Stomach (tissue), 8 donors: ENCODE measurements at regions not wholly inside any gene's neighbourhood (a gene's known extent, or its start where the extent isn't known, plus 50 kb on each side); places are given as distances from the start of the nearest gene placed in this dataset.

Experiments
- DNase-seq, 2 donors: peaks; one replicate each; pipeline versions ENCODE4 v3.0.0 to v3.0.0-alpha.2; 2013 to 2019
- H3K27ac ChIP-seq, 5 donors: fragments of 200-600 bp in 4 of 5; sonication (generic) in 4 of 5; one replicate each; pipeline ENCODE4 v1.5.1; 2013 to 2019; ENCODE audit warnings: mild to moderate bottlenecking in 1 of 5, moderate library complexity in 1 of 5
- H3K27me3 ChIP-seq, 3 donors: fragments of 200-600 bp; sonication (generic); one replicate each; pipeline ENCODE4 v1.5.1; 2017 to 2019; ENCODE audit warnings: mixed run types in 1 of 3
- H3K36me3 ChIP-seq, 4 donors: fragments of 200-600 bp; sonication (generic); 1 replicate in 3 of 4; 2 replicates in 1 of 4; pipeline ENCODE4 v1.5.1; 2016 to 2019
- H3K4me1 ChIP-seq, 4 donors: fragments of 200-600 bp; sonication (generic); one replicate each; pipeline ENCODE4 v1.5.1; 2016 to 2019
- H3K4me3 ChIP-seq, 4 donors: fragments of 200-600 bp; sonication (generic) in 3 of 4; one replicate each; pipeline ENCODE4 v1.5.1; 2016 to 2019; ENCODE audit warnings: mild to moderate bottlenecking in 1 of 4
- H3K9me3 ChIP-seq, 4 donors: fragments of 200-600 bp; sonication (generic); one replicate each; pipeline ENCODE4 v1.5.1; 2016 to 2019
- EP300 ChIP-seq: sonication (generic); formaldehyde crosslinking; IDR thresholded peaks from one replicate; pipeline ENCODE4 v1.6.1; 2017; ENCODE audit warnings: antibody characterized with exemption
- POLR2A ChIP-seq, 4 donors: fragments of 450-650 bp; IDR thresholded peaks; one replicate each; pipeline ENCODE4 v1.6.1; 2016; ENCODE audit warnings: antibody characterized with exemption in 4 of 4, control low read depth in 2 of 4, mild to moderate bottlenecking in 1 of 4, moderate library complexity in 1 of 4
- POLR2AphosphoS5 ChIP-seq, 3 donors: sonication (generic); formaldehyde crosslinking; IDR thresholded peaks; one replicate each; pipeline ENCODE4 v1.6.1; 2016; ENCODE audit warnings: antibody characterized with exemption in 3 of 3
- WGBS, 5 donors: extraction: QIAGEN DNeasy Blood & Tissue Kit in 3 of 5; methylation state at CpG; one replicate each; pipeline versions ENCODE4 v1.1.5 to v1.1.7; 2013 to 2018; 5-methylcytosine and 5-hydroxymethylcytosine counted together
- intact Hi-C: fragments of 100-400 bp; cut with DNase I; formaldehyde crosslinking; loops from one replicate; pipeline ENCODE4 v1.15.1; 2023; ENCODE audit warnings: low total_unique reads
- TF ChIP-seq, protein P1 (sequence below), 7 experiments: fragments of 450-650 bp in 4 of 7; fragments of 200-600 bp in 3 of 7; sonication (generic) in 3 of 7; IDR thresholded peaks; one replicate each; pipeline ENCODE4 v1.5.1; 2016 to 2019; ENCODE audit warnings: antibody characterized with exemption in 7 of 7, control low read depth in 2 of 7, mild to moderate bottlenecking in 1 of 7
- donor health status: healthy with polysubstance abuse.
- donor health status: Bipolar disorder and iron deficiency.
- donor health status: healthy.

DNA sequence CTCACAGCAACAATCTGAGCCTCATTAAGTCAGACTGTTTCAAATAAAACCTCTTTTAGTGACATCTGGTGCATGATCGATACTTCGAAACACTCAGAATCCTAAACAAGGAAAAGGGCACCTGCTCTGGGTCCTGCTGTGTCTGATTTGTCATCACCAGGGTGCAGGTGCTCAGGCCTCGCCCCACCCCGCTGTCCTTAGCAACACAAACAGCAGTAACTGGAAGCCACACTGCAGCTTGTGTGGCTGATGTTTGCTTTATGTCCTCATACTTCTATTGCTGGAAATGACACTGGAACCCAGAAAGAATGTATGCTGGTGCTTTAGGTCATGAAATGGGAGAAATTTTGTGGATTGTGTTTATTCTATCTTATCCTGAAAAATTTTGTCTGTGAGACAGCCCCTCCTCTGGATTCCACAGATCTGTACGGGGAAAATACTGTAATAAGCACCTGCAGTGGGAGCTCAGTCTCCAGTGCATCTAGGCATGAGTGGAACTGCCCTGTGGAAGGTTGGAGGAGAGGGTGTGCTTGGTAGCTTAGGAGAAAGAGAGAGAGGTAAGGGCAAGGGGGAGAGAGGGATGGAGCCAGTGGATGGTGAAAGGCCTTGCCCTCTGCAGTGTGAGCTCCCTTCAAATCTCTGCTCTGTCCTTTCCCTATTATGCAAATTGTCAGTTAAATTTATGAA, 284.2 kb downstream of the SMARCA2 start:
- H3K27ac ChIP-seq, result peak overlapping the region in 3 of 5 donors; percentile 45 to 58 (median 46)
- H3K27me3 ChIP-seq, result no peaks in the 10 kb centered on the region
- H3K4me3 ChIP-seq, result no peak overlapping the region
- no peaks in the 10 kb centered on the region for H3K36me3 ChIP-seq
- peak in 1 of 3 donors; percentile 20 for TF ChIP-seq POLR2AphosphoS5 (IDR thresholded peaks at IDR 0.05)
- TF ChIP-seq, protein P1, sequence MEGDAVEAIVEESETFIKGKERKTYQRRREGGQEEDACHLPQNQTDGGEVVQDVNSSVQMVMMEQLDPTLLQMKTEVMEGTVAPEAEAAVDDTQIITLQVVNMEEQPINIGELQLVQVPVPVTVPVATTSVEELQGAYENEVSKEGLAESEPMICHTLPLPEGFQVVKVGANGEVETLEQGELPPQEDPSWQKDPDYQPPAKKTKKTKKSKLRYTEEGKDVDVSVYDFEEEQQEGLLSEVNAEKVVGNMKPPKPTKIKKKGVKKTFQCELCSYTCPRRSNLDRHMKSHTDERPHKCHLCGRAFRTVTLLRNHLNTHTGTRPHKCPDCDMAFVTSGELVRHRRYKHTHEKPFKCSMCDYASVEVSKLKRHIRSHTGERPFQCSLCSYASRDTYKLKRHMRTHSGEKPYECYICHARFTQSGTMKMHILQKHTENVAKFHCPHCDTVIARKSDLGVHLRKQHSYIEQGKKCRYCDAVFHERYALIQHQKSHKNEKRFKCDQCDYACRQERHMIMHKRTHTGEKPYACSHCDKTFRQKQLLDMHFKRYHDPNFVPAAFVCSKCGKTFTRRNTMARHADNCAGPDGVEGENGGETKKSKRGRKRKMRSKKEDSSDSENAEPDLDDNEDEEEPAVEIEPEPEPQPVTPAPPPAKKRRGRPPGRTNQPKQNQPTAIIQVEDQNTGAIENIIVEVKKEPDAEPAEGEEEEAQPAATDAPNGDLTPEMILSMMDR (IDR thresholded peaks at IDR 0.05), result no peak
- WGBS, 5 donors, result 44 to 68% (median 49%) methylated on average over 5 of the region's 5 CpGs
- peak; percentile 63 to 94 for DNase-seq
- no peaks in the 10 kb centered on the region for H3K9me3 ChIP-seq
- peaks cover 0 to 10% (median 0%) of the 10 kb centered on the region in 4 donors for H3K4me1 ChIP-seq
- intact Hi-C loops, result no loop called here

DNA sequence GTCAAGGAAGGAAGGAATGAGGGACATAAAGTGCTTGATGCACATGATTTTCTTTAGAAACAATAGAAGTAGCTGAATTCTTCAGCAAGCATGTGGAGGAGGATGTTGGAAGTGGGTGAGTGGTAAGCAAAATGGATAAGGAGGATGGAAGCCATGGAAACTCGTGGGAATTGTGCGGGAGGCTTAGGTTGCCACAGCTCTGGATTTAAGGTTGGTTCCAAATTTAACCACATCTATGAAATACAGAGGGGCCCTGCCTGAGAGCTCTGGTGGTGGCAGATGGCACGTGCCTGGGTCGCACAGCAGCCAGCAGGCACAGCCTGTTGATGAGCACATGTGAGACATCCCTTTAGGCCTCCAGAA, 284.7 kb downstream of the SMARCA2 start:
- no peaks in the 10 kb centered on the region for H3K27me3 ChIP-seq
- H3K4me1 ChIP-seq, result peaks cover 0 to 10% (median 0%) of the 10 kb centered on the region in 4 donors
- TF ChIP-seq EP300 (no peak), POLR2AphosphoS5 (IDR thresholded peaks at IDR 0.05) (no peak), POLR2A (IDR thresholded peaks at IDR 0.05) (no peak)
- TF ChIP-seq, protein P1 (IDR thresholded peaks at IDR 0.05), result no peak
- intact Hi-C loops, result no loop called here
- no peaks in the 10 kb centered on the region for H3K36me3 ChIP-seq
- 88 to 94% (median 90%) methylated on average over 4 of the region's 4 CpGs for WGBS, 5 donors
- H3K27ac ChIP-seq, result peak overlapping the region in 2 of 5 donors; percentile 45 to 58
- H3K4me3 ChIP-seq, result no peak overlapping the region
- H3K9me3 ChIP-seq, result no peaks in the 10 kb centered on the region
- DNase-seq, result no peak

DNA sequence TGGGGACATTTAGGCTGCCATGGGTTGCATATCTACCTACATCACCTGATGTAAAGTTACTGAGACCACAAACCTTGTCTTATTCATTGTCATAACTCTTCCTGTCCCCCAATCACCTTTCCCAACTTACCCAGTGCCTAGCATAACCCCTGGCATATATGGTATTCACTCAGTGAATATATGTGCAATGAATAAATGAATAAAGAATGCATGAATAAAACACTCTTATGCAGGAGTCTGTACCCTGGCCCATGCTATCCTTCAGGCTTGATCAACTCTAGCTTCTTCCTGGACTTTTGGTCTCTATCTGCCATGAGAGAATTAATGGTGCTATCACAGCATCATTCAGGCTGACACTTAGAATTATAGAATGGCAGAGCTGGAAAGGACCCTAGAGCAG, 285.2 kb downstream of the SMARCA2 start:
- Histone ChIP-seq H3K27ac (peak overlapping the region in 1 of 5 donors; percentile 45), H3K36me3 (no peaks in the 10 kb centered on the region), H3K27me3 (no peaks in the 10 kb centered on the region), H3K4me1 (peaks cover 0 to 10% (median 0%) of the 10 kb centered on the region in 4 donors), H3K9me3 (no peaks in the 10 kb centered on the region), H3K4me3 (no peak overlapping the region)
- TF ChIP-seq POLR2A (IDR thresholded peaks at IDR 0.05), result no peak
- intact Hi-C loops, result no loop called here
- no peak for DNase-seq

DNA sequence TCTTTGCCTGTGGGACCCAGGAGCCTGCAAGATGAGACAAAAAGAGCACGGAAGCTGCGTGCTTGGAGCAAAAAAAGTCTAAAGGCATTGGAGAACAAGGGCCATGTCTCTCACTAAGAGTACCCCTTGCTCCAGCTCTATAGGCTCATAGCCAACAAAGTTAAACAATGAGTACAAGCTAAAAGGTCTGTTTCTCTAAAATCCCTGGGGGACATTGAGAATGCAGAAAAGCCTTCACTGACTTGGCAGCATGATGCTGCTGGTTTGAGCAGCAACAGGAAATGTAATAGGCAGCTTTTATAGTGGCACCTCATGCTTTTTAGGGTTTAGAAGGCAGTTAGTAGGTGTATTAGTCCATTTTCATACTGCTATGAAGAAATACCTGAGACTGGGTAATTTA, 287.5 kb downstream of the SMARCA2 start:
- TF ChIP-seq POLR2AphosphoS5 (IDR thresholded peaks at IDR 0.05) (no peak), POLR2A (IDR thresholded peaks at IDR 0.05) (no peak)
- TF ChIP-seq, protein P1 (IDR thresholded peaks at IDR 0.05), result no peak
- 80 to 95% (median 90%) methylated on average over 2 of the region's 2 CpGs for WGBS, 5 donors
- intact Hi-C loops, result no loop called here
- no peak overlapping the region for H3K4me3 ChIP-seq
- no peak overlapping the region for H3K27ac ChIP-seq
- H3K36me3 ChIP-seq, result no peaks in the 10 kb centered on the region
- H3K4me1 ChIP-seq, result peaks cover 0 to 10% (median 0%) of the 10 kb centered on the region in 4 donors
- H3K9me3 ChIP-seq, result no peaks in the 10 kb centered on the region
- H3K27me3 ChIP-seq, result no peaks in the 10 kb centered on the region
- DNase-seq, result no peak

DNA sequence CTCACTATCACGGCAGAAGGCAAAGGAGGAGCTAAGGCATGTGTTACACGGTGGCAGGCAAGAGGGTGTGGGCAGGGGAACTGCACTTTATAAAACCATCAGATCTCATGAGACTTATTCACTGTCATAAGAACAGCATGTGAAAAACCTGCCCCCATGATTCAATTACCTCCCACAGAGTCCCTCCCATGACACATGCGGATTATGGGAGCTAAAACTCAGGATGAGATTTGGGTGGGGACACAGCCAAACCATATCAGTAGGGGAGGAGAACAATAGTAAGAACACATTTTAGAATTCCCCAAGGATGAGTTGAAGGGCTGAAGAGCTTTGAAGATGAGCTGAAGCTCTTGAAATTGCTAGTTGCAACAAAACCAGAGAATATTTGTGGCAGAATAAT, 287.9 kb downstream of the SMARCA2 start:
- DNase-seq, result no peak
- no peaks in the 10 kb centered on the region for H3K27me3 ChIP-seq
- peaks cover 0 to 10% (median 0%) of the 10 kb centered on the region in 4 donors for H3K4me1 ChIP-seq
- 82 to 97% (median 88%) methylated on average over 3 of the region's 3 CpGs for WGBS, 5 donors
- H3K36me3 ChIP-seq, result no peaks in the 10 kb centered on the region
- no peak for TF ChIP-seq POLR2A (IDR thresholded peaks at IDR 0.05)
- no peak for TF ChIP-seq POLR2AphosphoS5 (IDR thresholded peaks at IDR 0.05)
- TF ChIP-seq EP300, result no peak
- TF ChIP-seq, protein P1 (IDR thresholded peaks at IDR 0.05), result no peak
- no peaks in the 10 kb centered on the region for H3K9me3 ChIP-seq
- no peak overlapping the region for H3K4me3 ChIP-seq
- H3K27ac ChIP-seq, result no peak overlapping the region
- intact Hi-C loops, result no loop called here
